Activated CD4-positive, alpha-beta T cell treated with anti-CD3 and anti-CD28 coated beads for 36 hours (primary cell): ENCODE measurements at regions not wholly inside any gene's neighbourhood (a gene's known extent, or its start where the extent isn't known, plus 50 kb on each side); places are given as distances from the start of the nearest gene placed in this dataset.

Experiments
- ATAC-seq: fragments of 200-7000 bp; cut with Tn5 transposase; one replicate; pipeline ENCODE4 v1.10.0; 2021; ENCODE audit warnings: mild to moderate bottlenecking, moderate library complexity
- CTCF ChIA-PET: fragments of 350-600 bp; sonication (Branson Sonifier 250); formaldehyde crosslinking; loops from one replicate; lab custom pipeline; 2021; ENCODE audit warnings: antibody characterized with exemption; lab: Charles Lee
- POLR2A ChIA-PET: fragments of 350-600 bp; sonication (Branson Sonifier 250); formaldehyde crosslinking; loops from one replicate; lab custom pipeline; 2021; ENCODE audit warnings: antibody characterized with exemption, inconsistent platforms; lab: Charles Lee
- DNase-seq: peaks from one replicate; pipeline ENCODE4 v3.0.0-alpha.2; 2020
- H3K27ac Mint-ChIP-seq: one replicate; pipeline ENCODE4 v1.8.0; 2021; ENCODE audit warnings: mixed read lengths
- H3K27me3 Mint-ChIP-seq: one replicate; pipeline ENCODE4 v1.8.0; 2021; ENCODE audit warnings: mixed read lengths
- H3K36me3 Mint-ChIP-seq: one replicate; pipeline ENCODE4 v1.8.0; 2021; ENCODE audit warnings: low read depth, mixed read lengths
- H3K4me1 Mint-ChIP-seq: one replicate; pipeline ENCODE4 v1.8.0; 2021; ENCODE audit warnings: mixed read lengths
- H3K4me3 Mint-ChIP-seq: one replicate; pipeline ENCODE4 v1.8.0; 2021; ENCODE audit warnings: mild to moderate bottlenecking, moderate library complexity, mixed read lengths
- H3K9me3 Mint-ChIP-seq: one replicate; pipeline ENCODE4 v1.8.0; 2021; ENCODE audit warnings: low read depth, mixed read lengths
- intact Hi-C, 2 experiments: fragments of 100-400 bp; cut with DNase I in 1 of 2; cut with micrococcal nuclease in 1 of 2; formaldehyde crosslinking; loops; one replicate each; pipeline versions ENCODE4 v1.14.2 to v1.15.1; 2022 to 2024; cut with DNase I, micrococcal nuclease

DNA sequence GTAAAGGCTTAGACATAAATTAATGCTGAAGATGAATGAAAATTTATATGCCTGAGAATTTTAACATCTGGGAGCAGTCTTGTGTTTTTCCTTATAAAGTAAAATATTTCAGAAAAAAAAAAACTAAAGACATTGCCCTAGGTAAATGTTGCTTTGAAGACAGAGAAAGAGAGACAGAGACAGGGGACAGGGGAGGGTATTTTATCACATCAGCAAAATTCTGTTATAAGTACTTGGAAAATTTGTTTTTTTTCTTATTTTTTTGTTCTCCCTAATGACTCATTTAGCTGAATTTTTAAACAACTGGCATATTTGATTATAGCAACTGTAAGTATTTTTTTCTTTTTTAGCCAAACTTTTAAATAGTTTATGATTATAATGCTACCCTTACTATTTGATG, 1540.6 kb upstream of the GBE1 start:
- DNase-seq: no peak
- no peak overlapping the region for H3K4me3 Mint-ChIP-seq
- POLR2A ChIA-PET: no interaction called here
- CTCF ChIA-PET: no interaction called here
- no peak overlapping the region for H3K27ac Mint-ChIP-seq
- ATAC-seq: no peak
- peaks cover 17% of the 10 kb centered on the region for H3K9me3 Mint-ChIP-seq
- H3K27me3 Mint-ChIP-seq: no peaks in the 10 kb centered on the region
- no peaks in the 10 kb centered on the region for H3K36me3 Mint-ChIP-seq
- intact Hi-C loops: no loop called here
- no peaks in the 10 kb centered on the region for H3K4me1 Mint-ChIP-seq

DNA sequence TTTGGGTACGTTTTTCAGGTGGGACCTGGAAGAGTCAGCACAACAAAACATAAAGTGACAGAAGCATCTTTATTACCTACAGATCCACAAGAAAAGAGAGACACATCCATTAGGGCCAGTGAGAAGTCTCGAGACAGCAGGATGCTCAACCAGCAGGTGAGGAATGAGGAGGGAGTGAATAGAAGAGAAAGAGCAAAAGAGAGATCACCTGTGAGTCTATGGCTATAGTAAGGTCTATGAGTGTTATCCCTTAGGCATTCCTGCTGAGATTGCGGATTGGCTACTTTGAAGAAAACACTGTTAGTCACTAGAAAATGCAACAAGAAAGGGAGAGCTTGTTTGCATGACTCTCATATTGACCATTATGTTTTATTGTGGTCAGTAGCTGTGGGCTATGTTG, 1556.2 kb upstream of the GBE1 start:
- intact Hi-C loops: no loop called here
- Mint-ChIP-seq H3K36me3 (no peaks in the 10 kb centered on the region), H3K4me1 (no peaks in the 10 kb centered on the region), H3K9me3 (peaks cover 17% of the 10 kb centered on the region), H3K4me3 (no peak overlapping the region), H3K27ac (no peak overlapping the region), H3K27me3 (no peaks in the 10 kb centered on the region)
- ChIA-PET POLR2A (no interaction called here), CTCF (no interaction called here)
- DNase-seq (no peak), ATAC-seq (no peak)

DNA sequence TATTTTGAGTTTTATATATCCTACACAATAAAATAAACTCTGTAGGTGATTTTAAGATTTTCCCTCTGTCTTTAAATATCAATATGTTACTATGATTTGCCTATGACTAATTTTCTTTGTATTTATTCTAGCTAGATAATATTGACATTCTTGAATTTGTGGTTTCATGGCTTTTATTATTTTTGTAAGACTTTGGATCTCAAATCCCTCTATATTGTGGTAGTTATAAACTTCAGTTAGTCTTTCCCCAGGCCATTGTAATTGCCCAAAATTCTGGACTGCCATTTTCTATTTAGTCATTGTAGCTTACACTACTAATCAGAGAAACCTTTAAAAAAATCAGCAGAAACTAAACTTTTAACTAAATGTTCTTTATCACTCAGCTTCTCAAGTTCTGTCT, 1559.3 kb upstream of the GBE1 start:
- no peak for ATAC-seq
- ChIA-PET POLR2A (no interaction called here), CTCF (interaction anchor here (0.6 to 0.7 kb wide), 2 partner anchors 9 to 22 kb away, joined by 3 to 4 read pairs; no protein-coding TSS in a partner anchor)
- no peaks in the 10 kb centered on the region for H3K27me3 Mint-ChIP-seq
- intact Hi-C loops: no loop called here
- H3K4me3 Mint-ChIP-seq: no peak overlapping the region
- H3K27ac Mint-ChIP-seq: no peak overlapping the region
- DNase-seq: no peak
- H3K36me3 Mint-ChIP-seq: no peaks in the 10 kb centered on the region
- H3K9me3 Mint-ChIP-seq: peaks cover 16% of the 10 kb centered on the region
- H3K4me1 Mint-ChIP-seq: no peaks in the 10 kb centered on the region

DNA sequence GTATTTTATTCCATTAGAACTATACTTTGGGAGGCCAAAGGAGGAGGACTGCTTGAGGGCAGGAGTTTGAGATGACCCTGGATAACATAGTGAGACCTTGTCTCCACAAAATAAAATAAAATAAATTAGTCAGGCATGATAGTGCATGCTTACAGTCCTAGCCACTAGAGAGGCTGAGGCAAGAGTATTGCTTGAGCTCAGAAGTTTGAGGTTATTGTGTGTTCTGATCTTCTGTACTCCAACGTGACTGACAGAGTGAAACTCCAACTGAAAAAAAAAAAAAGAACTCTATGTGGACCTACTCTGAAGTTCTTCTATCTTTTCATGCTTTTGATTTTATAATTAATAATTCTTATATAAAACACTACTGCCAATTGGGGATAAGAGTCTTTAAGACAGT, 1560.0 kb upstream of the GBE1 start:
- H3K4me3 Mint-ChIP-seq: no peak overlapping the region
- H3K4me1 Mint-ChIP-seq: no peaks in the 10 kb centered on the region
- no peaks in the 10 kb centered on the region for H3K27me3 Mint-ChIP-seq
- CTCF ChIA-PET: no interaction called here
- H3K36me3 Mint-ChIP-seq: no peaks in the 10 kb centered on the region
- no peak overlapping the region for H3K27ac Mint-ChIP-seq
- ATAC-seq (no peak), DNase-seq (no peak)
- intact Hi-C loops: no loop called here
- H3K9me3 Mint-ChIP-seq: peaks cover 17% of the 10 kb centered on the region
- POLR2A ChIA-PET: no interaction called here

DNA sequence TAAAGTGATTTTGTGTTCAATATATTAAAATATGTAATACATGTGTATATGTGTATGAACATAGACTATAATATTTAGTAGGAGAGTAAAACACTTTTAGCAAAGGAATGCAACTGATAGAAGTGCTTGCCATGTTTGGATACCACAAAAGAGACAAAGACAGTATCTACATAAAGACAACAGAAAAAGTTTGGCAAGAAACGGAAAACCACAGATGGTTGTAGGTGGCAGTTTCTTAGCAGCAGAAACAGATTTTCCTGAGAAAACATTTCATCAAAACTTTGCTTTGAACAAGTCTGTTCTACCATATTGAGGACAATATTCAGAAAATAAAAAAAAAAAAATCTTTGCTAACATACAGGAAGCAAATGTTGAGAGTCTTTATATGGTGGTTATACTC, 1560.4 kb upstream of the GBE1 start:
- no peak overlapping the region for H3K4me3 Mint-ChIP-seq
- H3K36me3 Mint-ChIP-seq: no peaks in the 10 kb centered on the region
- no peaks in the 10 kb centered on the region for H3K4me1 Mint-ChIP-seq
- DNase-seq (no peak), ATAC-seq (no peak)
- H3K9me3 Mint-ChIP-seq: peaks cover 17% of the 10 kb centered on the region
- ChIA-PET POLR2A (no interaction called here), CTCF (no interaction called here)
- H3K27ac Mint-ChIP-seq: no peak overlapping the region
- intact Hi-C loops: no loop called here
- no peaks in the 10 kb centered on the region for H3K27me3 Mint-ChIP-seq

DNA sequence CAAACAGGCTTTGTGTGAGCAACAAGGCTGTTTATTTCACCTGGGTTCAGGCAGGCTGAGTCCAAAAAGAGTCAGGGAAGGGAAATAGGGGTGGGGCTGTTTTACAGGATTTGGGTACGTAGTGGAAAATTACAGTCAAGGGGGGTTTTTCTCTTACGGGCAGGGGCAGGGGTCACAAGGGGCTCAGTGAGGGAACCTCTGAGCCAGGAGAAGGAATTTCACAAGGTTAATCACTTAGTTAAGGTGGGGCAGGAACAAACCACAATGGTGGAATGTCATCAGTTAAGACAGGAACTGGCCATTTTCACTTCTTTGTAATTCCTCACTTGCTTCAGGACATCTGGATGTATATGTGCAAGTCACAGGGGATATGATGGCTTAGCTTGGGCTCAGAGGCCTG, 1592.8 kb upstream of the GBE1 start:
- Mint-ChIP-seq H3K9me3 (peaks cover 23% of the 10 kb centered on the region), H3K27me3 (no peaks in the 10 kb centered on the region), H3K4me1 (no peaks in the 10 kb centered on the region), H3K4me3 (no peak overlapping the region), H3K36me3 (no peaks in the 10 kb centered on the region), H3K27ac (no peak overlapping the region)
- DNase-seq: no peak
- intact Hi-C loops: no loop called here
- ChIA-PET POLR2A (no interaction called here), CTCF (no interaction called here)
- no peak for ATAC-seq

DNA sequence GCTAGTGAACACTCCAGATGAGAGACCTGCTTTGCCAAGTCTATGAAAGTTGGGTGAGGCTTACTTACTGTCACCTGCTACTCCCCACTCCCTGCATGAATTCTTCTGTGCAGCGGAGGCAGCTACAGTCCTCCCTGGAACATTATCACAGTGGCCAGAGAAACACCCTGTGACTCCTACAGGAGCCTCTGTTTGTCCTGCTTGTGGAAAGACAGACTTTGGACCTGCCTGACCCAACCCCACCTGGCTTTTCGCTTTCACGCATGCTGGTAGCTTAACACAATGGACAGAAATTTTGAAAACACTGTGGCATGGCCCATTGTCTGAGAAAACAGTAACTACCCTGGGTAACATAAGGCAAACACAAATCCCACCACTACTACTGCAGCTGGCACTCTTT, 1565.5 kb upstream of the CADM2 start:
- DNase-seq (no peak), ATAC-seq (no peak)
- CTCF ChIA-PET: no interaction called here
- Mint-ChIP-seq H3K4me3 (no peak overlapping the region), H3K36me3 (no peaks in the 10 kb centered on the region), H3K27ac (no peak overlapping the region), H3K27me3 (no peaks in the 10 kb centered on the region), H3K9me3 (peaks cover 7% of the 10 kb centered on the region), H3K4me1 (no peaks in the 10 kb centered on the region)
- intact Hi-C loops: no loop called here
- POLR2A ChIA-PET: no interaction called here

DNA sequence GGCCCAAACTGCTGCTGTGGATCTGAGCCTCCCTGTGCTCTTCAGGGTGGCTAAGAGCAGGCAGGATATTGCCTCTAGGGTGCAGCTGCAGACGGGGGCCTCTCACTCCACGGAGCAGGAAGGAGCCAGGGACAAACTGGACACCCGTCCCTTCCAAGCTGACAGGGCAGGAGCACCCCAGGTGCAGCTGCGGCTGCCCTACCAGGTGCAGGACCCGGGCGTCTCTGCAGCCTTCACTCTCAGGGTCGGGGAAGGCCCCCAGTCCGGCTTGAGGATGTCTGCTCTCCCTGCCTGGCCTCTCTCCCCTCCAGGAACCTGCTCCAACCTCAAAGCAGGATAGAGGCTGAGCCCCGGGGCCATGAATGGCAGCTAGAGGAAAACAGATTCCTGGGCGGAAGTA, 1554.9 kb upstream of the CADM2 start:
- no peaks in the 10 kb centered on the region for H3K36me3 Mint-ChIP-seq
- H3K27ac Mint-ChIP-seq: no peak overlapping the region
- H3K4me1 Mint-ChIP-seq: no peaks in the 10 kb centered on the region
- no peak for ATAC-seq
- H3K4me3 Mint-ChIP-seq: no peak overlapping the region
- no peaks in the 10 kb centered on the region for H3K27me3 Mint-ChIP-seq
- H3K9me3 Mint-ChIP-seq: peaks cover 17% of the 10 kb centered on the region
- POLR2A ChIA-PET: no interaction called here
- intact Hi-C loops: no loop called here
- DNase-seq: no peak
- CTCF ChIA-PET: no interaction called here

DNA sequence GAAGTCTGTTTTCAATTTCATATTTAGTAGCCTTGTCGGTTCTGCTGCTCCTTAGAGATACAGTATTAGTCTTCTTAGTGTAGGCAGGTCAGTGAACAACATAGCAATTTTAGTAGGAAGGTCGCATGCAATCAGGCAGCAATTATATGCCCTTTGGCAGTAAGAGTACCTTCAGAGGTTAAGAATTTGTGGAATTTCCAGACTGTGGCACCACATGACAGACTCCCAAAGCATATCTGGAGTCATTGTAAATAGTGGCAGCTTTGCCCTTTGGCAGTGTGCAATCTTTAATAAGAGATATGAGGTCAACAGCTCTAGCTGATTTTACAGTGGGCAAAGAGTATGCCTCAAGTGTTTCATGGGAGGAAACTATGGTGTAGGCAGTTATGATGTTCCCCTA, 1532.5 kb upstream of the CADM2 start:
- H3K27me3 Mint-ChIP-seq: no peaks in the 10 kb centered on the region

DNA sequence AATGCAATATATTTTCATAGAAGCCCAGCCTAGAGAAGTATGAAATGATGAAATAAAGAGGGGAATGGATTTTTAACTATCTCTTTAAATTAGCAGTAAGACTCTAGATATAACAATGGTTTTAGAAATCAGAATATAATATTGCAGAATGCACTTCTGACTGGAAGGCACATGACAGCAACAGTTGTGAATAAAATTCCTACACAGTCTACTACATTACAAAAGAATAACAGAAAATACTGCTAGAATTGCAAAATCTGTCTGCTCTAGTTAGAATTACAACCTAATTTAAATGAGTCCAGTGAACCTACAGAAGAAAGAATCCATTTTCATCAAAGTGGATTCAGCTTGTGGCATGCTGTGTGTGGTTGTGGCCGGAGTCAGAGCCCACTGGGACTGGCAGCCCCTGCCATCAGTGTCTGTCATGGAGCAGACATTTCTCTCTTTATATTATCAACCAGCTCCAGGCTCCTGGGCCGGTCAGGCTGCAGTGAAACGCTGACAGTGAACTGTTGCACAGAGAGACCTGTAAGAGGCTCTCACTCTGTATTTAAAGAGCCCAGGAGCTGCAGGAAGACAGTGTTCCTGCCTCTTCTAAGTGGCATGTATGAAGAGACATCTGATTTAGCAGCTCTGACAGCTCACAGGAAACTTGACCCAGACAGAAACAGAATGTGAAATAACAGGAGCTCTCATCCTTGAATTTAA, 1523.8 kb upstream of the CADM2 start:
- DNase-seq (no peak), ATAC-seq (no peak)
- Mint-ChIP-seq H3K27me3 (no peaks in the 10 kb centered on the region), H3K4me1 (no peaks in the 10 kb centered on the region), H3K9me3 (peaks cover 1% of the 10 kb centered on the region), H3K36me3 (no peaks in the 10 kb centered on the region), H3K27ac (no peak overlapping the region), H3K4me3 (no peak overlapping the region)
- POLR2A ChIA-PET: no interaction called here
- CTCF ChIA-PET: no interaction called here
- intact Hi-C loops: no loop called here

More for the DNA sequence above, 1532.5 kb upstream of the CADM2 start:
- no peak for DNase-seq
- intact Hi-C loops: no loop called here
- peaks cover 5% of the 10 kb centered on the region for H3K9me3 Mint-ChIP-seq
- H3K4me3 Mint-ChIP-seq: no peak overlapping the region
- no peak overlapping the region for H3K27ac Mint-ChIP-seq
- POLR2A ChIA-PET: interaction anchor here (0.6 kb wide), 1 partner anchor 1653 kb away, joined by 4 read pairs; no protein-coding TSS in a partner anchor
- no peaks in the 10 kb centered on the region for H3K4me1 Mint-ChIP-seq
- CTCF ChIA-PET: no interaction called here
- H3K36me3 Mint-ChIP-seq: no peaks in the 10 kb centered on the region
- no peak for ATAC-seq

DNA sequence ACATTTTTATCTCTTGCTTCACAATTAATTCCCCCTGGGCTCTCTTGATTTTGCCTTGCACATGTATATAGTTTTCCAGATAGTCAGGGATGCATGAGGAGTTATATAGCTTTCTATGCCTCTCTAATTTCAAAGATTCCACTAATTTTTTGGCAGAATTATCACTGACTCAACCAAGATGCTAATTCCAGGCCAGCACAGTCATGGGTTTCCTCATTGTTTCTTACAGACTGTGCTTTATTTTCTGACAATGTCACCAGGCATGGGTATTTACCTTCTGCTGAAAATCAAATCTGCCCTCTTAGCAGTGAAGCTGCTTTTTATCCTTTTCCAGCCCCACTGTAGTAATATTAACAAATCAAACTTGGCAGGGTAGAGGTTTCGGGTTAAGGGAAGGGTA, 1520.6 kb upstream of the CADM2 start:
- Mint-ChIP-seq H3K4me3 (no peak overlapping the region), H3K27ac (no peak overlapping the region), H3K9me3 (peaks cover 3% of the 10 kb centered on the region), H3K27me3 (no peaks in the 10 kb centered on the region), H3K4me1 (no peaks in the 10 kb centered on the region), H3K36me3 (no peaks in the 10 kb centered on the region)
- ChIA-PET POLR2A (no interaction called here), CTCF (no interaction called here)
- intact Hi-C loops: no loop called here
- DNase-seq (no peak), ATAC-seq (no peak)

DNA sequence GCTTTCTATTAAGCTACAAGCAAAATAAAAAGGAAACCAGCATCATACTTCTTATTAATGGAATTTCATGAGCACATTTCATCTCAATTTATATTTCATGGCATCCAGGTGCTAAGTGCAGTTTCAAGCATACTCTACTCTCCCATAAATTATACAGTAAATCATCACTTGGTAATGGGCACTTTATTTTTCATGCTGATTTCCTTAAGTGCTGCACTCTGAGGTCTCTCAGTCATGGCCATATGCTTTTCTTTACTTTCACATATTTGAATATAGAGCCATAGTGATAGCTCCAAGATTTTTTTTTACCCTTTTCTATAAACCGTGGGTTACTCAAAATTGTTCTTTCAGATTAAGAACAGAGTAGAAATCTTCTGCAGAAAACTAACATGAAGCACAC, 1505.7 kb upstream of the CADM2 start:
- intact Hi-C loops: no loop called here
- no peak overlapping the region for H3K4me3 Mint-ChIP-seq
- no peak for ATAC-seq
- H3K27me3 Mint-ChIP-seq: no peaks in the 10 kb centered on the region
- no peaks in the 10 kb centered on the region for H3K4me1 Mint-ChIP-seq
- CTCF ChIA-PET: no interaction called here
- DNase-seq: no peak
- POLR2A ChIA-PET: no interaction called here
- H3K36me3 Mint-ChIP-seq: no peaks in the 10 kb centered on the region
- H3K27ac Mint-ChIP-seq: no peak overlapping the region
- H3K9me3 Mint-ChIP-seq: no peaks in the 10 kb centered on the region
